Bronchial epithelial cell (primary cell): ENCODE measurements at regions not wholly inside any gene's neighbourhood (a gene's known extent, or its start where the extent isn't known, plus 50 kb on each side); places are given as distances from the start of the nearest gene placed in this dataset.

ENCODE experiments used
- DNase-seq: peaks from one replicate; pipeline ENCODE4 v3.0.0-alpha.2; 2010; ENCODE audit warnings: low read depth
- FAIRE-seq: peaks from 2 replicates; lab custom pipeline; 2011; peaks lifted over from hg19 to GRCh38; lab: Jason Lieb, UNC
- H3K27me3 ChIP-seq: 2 replicates; pipeline ENCODE4 v1.5.1; 2011; ENCODE audit warnings: low read length; ENCODE audit not compliant: control insufficient read depth, insufficient read depth
- H3K36me3 ChIP-seq: 2 replicates; pipeline ENCODE4 v1.5.1; 2011; ENCODE audit warnings: low read length; ENCODE audit not compliant: control insufficient read depth, insufficient read depth
- H3K4me3 ChIP-seq: 2 replicates; pipeline ENCODE4 v1.5.1; 2011; ENCODE audit warnings: mild to moderate bottlenecking, low read depth, low read length, control low read depth
- TF ChIP-seq, protein P1 (sequence below): IDR thresholded peaks from 2 replicates; pipeline ENCODE4 v1.5.1; 2011; ENCODE audit warnings: mild to moderate bottlenecking, moderate library complexity, low read length, control low read depth, inconsistent platforms; ENCODE audit not compliant: insufficient read depth, severe bottlenecking

DNA sequence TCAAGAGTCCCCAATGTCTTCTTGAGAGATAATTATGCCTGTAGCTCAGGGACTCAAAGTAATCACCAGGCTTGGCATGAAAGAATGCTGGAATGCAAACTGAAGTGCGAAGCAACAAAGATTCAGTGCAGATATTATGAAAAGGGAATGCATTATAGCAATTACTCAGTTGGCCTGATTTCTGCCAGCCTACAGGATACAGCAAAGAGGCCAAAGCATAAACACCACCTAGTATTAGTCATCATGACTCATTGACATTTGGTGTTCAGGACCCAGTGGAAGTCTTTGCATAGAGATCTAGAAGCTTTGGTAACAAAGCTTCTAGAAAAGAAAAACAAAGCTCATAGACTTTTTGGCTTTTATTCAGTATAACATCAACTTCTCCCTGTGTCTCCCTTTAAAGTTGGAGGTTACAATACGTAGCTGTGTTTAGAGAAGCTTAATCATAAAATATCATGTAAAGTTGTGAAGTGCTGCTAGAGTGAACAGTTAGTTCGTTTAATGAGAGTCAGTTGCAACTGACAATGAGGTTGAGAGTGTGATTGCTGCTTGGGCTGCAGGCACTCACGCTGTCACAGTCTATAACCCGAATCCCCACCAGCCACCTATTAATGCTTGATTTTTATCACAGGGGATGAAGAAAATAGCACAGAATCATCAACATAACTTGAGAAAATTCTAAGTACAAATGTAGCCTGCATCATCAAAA, 932.7 kb downstream of the TFAP2A start:
- peak; percentile 96 for DNase-seq
- TF ChIP-seq, protein P1, sequence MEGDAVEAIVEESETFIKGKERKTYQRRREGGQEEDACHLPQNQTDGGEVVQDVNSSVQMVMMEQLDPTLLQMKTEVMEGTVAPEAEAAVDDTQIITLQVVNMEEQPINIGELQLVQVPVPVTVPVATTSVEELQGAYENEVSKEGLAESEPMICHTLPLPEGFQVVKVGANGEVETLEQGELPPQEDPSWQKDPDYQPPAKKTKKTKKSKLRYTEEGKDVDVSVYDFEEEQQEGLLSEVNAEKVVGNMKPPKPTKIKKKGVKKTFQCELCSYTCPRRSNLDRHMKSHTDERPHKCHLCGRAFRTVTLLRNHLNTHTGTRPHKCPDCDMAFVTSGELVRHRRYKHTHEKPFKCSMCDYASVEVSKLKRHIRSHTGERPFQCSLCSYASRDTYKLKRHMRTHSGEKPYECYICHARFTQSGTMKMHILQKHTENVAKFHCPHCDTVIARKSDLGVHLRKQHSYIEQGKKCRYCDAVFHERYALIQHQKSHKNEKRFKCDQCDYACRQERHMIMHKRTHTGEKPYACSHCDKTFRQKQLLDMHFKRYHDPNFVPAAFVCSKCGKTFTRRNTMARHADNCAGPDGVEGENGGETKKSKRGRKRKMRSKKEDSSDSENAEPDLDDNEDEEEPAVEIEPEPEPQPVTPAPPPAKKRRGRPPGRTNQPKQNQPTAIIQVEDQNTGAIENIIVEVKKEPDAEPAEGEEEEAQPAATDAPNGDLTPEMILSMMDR, result no peak
- Histone ChIP-seq H3K27me3 (no peaks in the 10 kb centered on the region), H3K4me3 (no peak overlapping the region), H3K36me3 (no peaks in the 10 kb centered on the region)
- FAIRE-seq, result no peak

DNA sequence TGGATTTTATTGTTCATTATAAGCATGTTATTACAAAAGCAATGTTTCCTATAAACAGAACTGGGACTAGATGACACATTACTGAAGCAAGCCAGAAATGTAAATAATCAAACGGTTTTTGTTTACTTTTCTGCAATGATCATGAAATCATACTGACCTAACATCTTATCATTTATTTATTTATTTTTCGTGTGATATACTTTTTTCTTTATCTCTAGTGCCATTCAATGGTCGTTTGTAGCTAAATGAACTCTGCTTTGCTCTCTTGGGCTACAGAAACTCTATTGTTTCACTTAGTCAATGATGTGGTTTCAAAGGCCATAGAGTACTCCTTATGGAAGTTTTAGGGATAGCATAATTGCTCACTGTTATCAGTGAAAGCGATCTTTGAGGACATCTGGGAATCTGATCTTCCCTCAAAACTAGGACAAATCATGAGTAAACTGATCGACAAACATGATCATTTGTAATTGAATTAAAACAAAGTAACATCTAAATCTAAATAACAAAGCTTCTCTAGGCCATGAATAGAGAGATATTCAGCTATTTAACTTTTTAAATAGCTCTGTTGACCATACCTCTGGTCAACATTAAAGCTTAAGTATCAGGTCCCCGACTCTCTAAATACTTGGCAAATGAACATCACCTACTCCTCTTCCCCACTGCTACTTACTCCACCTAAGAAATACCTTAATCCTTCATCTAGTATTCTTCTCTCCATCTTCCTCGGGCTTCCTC, 933.4 kb downstream of the TFAP2A start:
- DNase-seq (peak; percentile 76), FAIRE-seq (no peak)
- no peak overlapping the region for H3K4me3 ChIP-seq

DNA sequence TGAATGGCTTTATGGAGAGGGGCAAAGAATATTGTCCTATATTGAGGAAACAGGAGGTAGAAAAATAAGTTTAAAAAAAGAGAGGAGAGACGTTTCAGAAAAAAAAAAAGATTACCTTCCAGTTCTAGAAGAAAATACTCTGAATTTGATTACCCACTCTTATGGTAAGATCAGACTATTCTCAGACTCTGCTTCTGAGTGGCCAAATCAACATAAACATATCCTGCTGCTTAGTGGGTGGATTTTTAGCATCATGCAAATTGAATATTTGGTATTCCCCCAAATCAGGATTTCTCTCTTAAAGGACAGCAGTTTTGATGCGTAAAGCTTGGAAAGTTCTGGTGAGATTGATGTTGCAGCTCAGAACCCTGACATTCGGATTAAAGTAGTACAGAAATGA, 946.6 kb downstream of the TFAP2A start:
- DNase-seq (no peak), FAIRE-seq (no peak)
- TF ChIP-seq, protein P1, result no peak
- no peaks in the 10 kb centered on the region for H3K27me3 ChIP-seq
- no peak overlapping the region for H3K4me3 ChIP-seq
- no peaks in the 10 kb centered on the region for H3K36me3 ChIP-seq

More for the DNA sequence above, 933.4 kb downstream of the TFAP2A start:
- TF ChIP-seq, protein P1, result no peak
- Histone ChIP-seq H3K27me3 (no peaks in the 10 kb centered on the region), H3K36me3 (no peaks in the 10 kb centered on the region)

DNA sequence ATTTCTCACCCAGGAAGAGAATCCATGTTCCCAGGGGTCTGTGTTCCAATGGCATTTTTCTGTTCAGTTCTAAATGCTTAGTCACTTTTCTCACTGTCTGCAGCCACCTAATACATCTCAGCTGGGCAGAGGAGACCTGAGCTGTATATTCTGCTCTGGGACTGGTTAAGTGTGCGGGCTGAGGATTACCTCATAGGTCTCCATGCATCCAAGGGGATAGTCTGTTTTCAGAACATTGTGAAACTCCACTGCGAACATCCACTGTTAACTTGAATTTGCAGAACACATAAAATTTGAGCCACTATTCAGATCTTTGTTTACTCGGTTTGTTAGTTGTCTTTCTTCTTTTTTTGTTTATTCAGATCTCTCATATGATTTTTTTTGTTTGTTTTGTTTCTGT, 947.1 kb downstream of the TFAP2A start:
- no peak for FAIRE-seq
- TF ChIP-seq, protein P1, result no peak
- no peaks in the 10 kb centered on the region for H3K27me3 ChIP-seq
- no peak overlapping the region for H3K4me3 ChIP-seq
- peak; percentile 20 for DNase-seq
- H3K36me3 ChIP-seq, result no peaks in the 10 kb centered on the region

DNA sequence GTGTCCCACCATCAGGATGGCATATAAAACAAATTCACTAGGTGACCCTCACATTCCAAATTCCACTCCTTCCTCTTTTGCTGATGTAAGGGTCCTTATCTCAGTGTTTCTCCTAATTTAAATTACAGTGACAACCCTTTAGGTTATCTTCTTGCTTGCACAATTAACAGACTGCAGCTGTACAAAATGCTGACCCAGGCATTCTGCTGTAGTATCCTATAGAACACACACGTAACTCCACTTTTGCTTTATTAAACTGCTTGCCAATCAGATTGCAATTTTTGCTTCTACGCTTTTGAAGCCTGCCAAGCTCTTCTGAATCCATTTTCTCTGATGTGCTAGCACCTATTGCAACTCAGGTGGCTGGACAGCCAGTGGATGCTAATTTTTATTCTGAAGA, 950.3 kb downstream of the TFAP2A start:
- no peak for DNase-seq
- TF ChIP-seq, protein P1, result no peak
- no peak for FAIRE-seq
- Histone ChIP-seq H3K4me3 (no peak overlapping the region), H3K27me3 (no peaks in the 10 kb centered on the region), H3K36me3 (no peaks in the 10 kb centered on the region)

DNA sequence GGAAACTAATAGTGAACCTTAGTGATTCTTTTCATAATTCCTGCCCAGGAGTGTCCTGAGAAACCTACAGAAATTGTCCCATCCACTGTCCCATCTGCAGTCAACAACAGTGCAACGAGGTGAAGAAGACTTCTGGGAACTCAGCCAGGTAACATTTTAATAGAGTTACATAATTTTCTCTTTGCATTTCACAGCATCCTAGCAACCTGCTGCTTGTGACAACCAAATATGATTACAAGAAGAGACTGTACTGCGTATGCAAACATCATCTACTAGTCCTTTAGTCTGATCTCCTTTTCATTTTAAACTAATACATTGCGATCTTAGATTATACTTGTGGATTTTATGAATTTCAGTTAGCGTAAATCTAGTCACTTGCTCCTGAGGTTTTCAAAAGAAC, 951.6 kb downstream of the TFAP2A start:
- Histone ChIP-seq H3K4me3 (no peak overlapping the region), H3K27me3 (no peaks in the 10 kb centered on the region), H3K36me3 (no peaks in the 10 kb centered on the region)
- no peak for FAIRE-seq
- TF ChIP-seq, protein P1, result no peak
- DNase-seq, result peak; percentile 22
